ENCODE measurements at regions not wholly inside any gene's neighbourhood (a gene's known extent, or its start where the extent isn't known, plus 50 kb on each side); places are given as distances from the start of the nearest gene placed in this dataset.
"Not testable (repeated sequence)": the region's sequence is repeated elsewhere in the genome, so short reads cannot be mapped to it uniquely, and the experiment has no call there.

DNA sequence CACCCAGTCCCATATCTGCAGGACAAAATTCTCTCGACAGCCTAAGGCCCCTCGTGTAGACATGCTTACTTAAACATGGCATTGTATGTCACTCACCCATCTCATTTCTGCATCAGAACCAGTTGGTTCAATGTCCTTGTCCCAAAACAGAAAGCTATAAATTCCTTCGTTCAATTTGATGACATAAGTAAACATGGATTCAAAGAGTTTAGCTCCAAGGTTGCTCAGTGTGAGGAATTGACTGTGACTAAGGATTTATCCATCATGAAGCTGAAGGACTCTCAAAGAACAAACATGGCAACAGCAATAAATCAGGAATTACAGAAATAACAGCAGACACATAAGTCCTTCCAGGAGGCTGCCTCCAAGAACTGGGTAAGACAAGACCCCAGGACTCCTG, 237.2 kb downstream of the TOMM20 start:
- Mint-ChIP-seq H3K4me3 (no peak overlapping the region), H3K27ac (no peak overlapping the region), H3K4me1 (ENCODE audit: low read depth) (peaks cover 41% of the 10 kb centered on the region), H3K27me3 (ENCODE audit: insufficient read depth) (peaks cover 2% of the 10 kb centered on the region; the same call in 1 of the 2 replicates), H3K36me3 (ENCODE audit: low read depth) (no peaks in the 10 kb centered on the region), H3K9me3 (no peaks in the 10 kb centered on the region)
- TF ChIP-seq, protein P1, sequence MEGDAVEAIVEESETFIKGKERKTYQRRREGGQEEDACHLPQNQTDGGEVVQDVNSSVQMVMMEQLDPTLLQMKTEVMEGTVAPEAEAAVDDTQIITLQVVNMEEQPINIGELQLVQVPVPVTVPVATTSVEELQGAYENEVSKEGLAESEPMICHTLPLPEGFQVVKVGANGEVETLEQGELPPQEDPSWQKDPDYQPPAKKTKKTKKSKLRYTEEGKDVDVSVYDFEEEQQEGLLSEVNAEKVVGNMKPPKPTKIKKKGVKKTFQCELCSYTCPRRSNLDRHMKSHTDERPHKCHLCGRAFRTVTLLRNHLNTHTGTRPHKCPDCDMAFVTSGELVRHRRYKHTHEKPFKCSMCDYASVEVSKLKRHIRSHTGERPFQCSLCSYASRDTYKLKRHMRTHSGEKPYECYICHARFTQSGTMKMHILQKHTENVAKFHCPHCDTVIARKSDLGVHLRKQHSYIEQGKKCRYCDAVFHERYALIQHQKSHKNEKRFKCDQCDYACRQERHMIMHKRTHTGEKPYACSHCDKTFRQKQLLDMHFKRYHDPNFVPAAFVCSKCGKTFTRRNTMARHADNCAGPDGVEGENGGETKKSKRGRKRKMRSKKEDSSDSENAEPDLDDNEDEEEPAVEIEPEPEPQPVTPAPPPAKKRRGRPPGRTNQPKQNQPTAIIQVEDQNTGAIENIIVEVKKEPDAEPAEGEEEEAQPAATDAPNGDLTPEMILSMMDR (IDR thresholded peaks at IDR 0.05) = no peak
- no peak for DNase-seq

DNA sequence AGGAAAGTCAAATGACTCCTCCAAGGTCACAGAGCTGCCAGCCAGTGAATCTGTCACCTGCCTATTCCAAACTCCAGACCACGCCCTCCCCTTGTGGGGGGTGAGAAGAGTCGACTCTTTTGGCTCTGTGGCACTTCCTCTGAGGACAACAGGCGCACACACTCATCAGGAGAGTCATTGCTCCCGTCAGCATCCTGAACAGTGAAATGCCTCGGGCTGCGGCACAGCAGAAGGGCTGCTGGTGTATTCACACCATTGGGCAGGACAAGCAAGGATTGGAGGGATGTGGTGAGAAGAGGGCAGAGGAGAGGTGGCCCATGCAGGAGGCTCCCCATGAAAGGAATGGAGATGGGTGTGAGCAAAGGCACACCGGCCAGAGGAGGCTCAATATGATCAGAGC, 239.0 kb downstream of the TOMM20 start:
- Mint-ChIP-seq H3K9me3 (no peaks in the 10 kb centered on the region), H3K4me1 (ENCODE audit: low read depth) (peaks cover 40% of the 10 kb centered on the region), H3K27ac (no peak overlapping the region), H3K4me3 (no peak overlapping the region), H3K27me3 (ENCODE audit: insufficient read depth) (peaks cover 2% of the 10 kb centered on the region; the same call in 1 of the 2 replicates), H3K36me3 (ENCODE audit: low read depth) (no peaks in the 10 kb centered on the region)
- TF ChIP-seq, protein P1 (IDR thresholded peaks at IDR 0.05) = no peak
- DNase-seq = no peak

DNA sequence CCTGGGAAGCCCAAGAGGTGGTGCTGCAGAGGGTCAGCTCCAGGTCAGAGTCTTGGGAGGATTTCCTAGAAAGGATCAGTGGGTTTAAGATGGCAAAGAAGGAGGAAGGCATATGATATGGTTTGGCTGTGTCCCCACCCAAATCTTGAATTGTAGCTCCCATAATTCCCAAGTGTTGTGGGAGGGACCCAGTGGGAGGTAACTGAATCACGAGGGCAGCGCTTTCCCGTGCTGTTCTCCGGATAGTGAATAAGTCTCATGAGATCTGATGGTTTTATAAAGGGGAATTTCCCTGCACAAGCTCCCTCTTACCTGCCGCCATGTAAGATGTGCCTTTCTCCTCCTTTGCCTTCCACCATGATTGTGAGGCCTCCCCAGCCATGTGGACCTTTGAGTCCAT, 240.4 kb downstream of the TOMM20 start:
- H3K4me3 Mint-ChIP-seq; H3K9me3 Mint-ChIP-seq; H3K27me3 Mint-ChIP-seq (ENCODE audit: insufficient read depth); H3K27ac Mint-ChIP-seq; DNase-seq; H3K36me3 Mint-ChIP-seq (ENCODE audit: low read depth): not testable (repeated sequence)
- peaks cover 26% of the 10 kb centered on the region for H3K4me1 Mint-ChIP-seq (ENCODE audit: low read depth)

DNA sequence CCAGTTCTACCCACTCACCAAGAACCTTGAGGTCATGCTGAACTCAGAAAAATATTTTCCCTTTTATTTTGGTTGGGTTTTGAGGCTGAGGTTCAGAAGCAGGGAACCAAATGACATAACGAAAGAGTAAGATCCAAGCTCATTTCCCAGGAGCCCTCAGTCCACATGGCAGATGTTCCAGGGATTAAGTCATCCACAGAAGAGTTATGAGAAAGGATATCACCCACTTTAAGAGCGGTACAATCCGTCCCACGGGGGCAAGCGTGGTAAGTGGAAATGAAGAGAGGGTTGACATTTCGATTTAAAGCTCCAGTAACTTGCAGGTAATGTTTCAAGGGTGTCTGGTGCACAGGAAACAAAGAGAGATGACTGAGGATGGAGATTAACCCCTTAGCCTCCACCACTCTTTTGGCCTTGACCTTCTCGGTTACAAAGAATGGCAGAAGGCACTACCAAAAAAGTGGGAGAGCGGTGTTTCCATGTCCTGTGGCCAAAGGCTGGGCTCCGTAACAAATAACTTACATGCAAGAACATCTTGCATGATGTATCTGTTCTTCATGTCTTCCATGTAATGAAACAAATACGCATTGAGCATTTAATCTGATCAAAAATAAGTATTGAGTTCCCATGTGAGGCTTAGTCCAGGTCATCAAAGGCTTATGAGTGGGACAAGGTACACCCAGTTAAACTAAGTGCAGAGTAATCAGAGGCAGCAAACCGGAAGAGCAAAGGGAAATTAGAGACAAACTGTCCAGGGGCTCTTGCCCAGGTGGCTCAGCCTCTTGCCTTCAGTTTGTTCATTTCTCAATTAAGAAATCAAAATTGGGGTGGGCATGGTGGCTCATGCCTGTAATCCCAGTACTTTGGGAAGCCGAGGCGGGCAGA, 241.4 kb downstream of the TOMM20 start:
- H3K27me3 Mint-ChIP-seq (ENCODE audit: insufficient read depth) = no peaks in the 10 kb centered on the region
- no peaks in the 10 kb centered on the region; the same call in 1 of the 2 replicates for H3K9me3 Mint-ChIP-seq
- DNase-seq = peak; percentile 17
- TF ChIP-seq, protein P1 (IDR thresholded peaks at IDR 0.05) = no peak
- H3K4me3 Mint-ChIP-seq = no peak overlapping the region
- no peak overlapping the region for H3K27ac Mint-ChIP-seq
- peaks cover 23% of the 10 kb centered on the region for H3K4me1 Mint-ChIP-seq (ENCODE audit: low read depth)
- no peaks in the 10 kb centered on the region for H3K36me3 Mint-ChIP-seq (ENCODE audit: low read depth)

DNA sequence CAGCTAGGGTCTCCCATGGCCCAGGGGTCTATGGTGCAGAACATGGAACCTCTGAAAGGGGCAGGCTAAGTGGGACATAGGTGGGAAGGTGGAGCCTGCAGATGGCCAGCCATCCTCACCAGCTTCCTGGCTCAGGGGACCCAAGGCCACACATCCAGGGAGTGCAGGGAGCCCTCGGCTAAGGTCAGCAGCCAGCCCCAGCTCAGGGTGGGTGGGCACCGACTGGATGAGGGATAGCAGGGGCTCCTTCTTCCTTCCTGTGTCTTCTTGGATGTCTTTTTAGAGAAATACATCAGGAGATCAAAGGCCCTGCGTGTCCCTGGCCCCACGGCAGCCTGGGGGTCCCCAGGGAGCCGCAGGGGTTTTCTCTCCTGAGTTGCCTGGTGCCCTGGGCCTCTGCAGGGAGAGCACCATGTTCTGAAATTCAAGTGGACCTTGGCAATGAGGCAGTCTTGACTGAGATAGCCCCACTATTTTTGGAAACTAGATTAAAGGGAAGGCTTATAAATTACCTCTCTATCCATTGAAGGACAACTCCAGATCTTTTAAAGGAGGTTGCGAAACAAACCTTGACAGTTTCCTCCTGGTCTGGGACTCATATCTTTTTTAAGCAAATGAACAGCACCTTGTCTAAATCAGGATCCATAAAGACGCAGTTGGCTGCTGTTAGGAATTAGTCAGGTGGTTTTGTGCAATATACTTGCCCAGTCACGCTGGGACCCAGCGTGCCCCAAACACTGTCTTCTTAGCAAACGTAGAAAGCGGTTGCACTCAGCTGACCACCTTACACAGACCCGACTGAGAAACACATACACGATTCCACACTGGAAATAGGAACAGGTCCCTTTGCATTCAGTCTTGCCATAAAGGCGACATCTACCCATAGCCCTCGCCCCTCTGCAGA, 242.3 kb downstream of the TOMM20 start:
- Mint-ChIP-seq H3K27me3 (ENCODE audit: insufficient read depth) (no peaks in the 10 kb centered on the region), H3K4me1 (ENCODE audit: low read depth) (peaks cover 18% of the 10 kb centered on the region), H3K36me3 (ENCODE audit: low read depth) (no peaks in the 10 kb centered on the region), H3K4me3 (no peak overlapping the region), H3K9me3 (no peaks in the 10 kb centered on the region; the same call in 1 of the 2 replicates), H3K27ac (no peak overlapping the region)
- TF ChIP-seq, protein P1 (IDR thresholded peaks at IDR 0.05) = no peak
- DNase-seq = no peak
